ENCODE measurements at regions not wholly inside any gene's neighbourhood (a gene's known extent, or its start where the extent isn't known, plus 50 kb on each side); places are given as distances from the start of the nearest gene placed in this dataset.

- no peak for DNase-seq (ENCODE audit: low spot score)
Measured at GRCh38 chr10:130799532-130799931, 512.0 kb downstream of the TCERG1L start.

GRCh38 chr10:130800281-130800680 is 511.2 kb downstream of the TCERG1L start:
- DNase-seq (ENCODE audit: low spot score), result no peak

GRCh38 chr10:130801276-130801675 is 510.2 kb downstream of the TCERG1L start:
- no peak for DNase-seq (ENCODE audit: low spot score)

- DNase-seq (ENCODE audit: low spot score), result no peak
Measured at GRCh38 chr10:130801784-130802183, 509.7 kb downstream of the TCERG1L start.

- no peak for DNase-seq (ENCODE audit: low spot score)
Measured at GRCh38 chr10:130802301-130802700, 509.2 kb downstream of the TCERG1L start.

GRCh38 chr10:130804281-130804680 is 507.2 kb downstream of the TCERG1L start:
- DNase-seq (ENCODE audit: low spot score), result no peak

GRCh38 chr10:130804778-130805634 is 506.5 kb downstream of the TCERG1L start:
- no peak for DNase-seq (ENCODE audit: low spot score)

- DNase-seq (ENCODE audit: low spot score), result no peak
Measured at GRCh38 chr10:130805635-130806030, 505.9 kb downstream of the TCERG1L start.

- no peak for DNase-seq (ENCODE audit: low spot score)
Measured at GRCh38 chr10:130806426-130806825, 505.1 kb downstream of the TCERG1L start.

- no peak for DNase-seq (ENCODE audit: low spot score)
Measured at GRCh38 chr10:130807096-130807495, 504.4 kb downstream of the TCERG1L start.

GRCh38 chr10:130807721-130808120 is 503.8 kb downstream of the TCERG1L start:
- DNase-seq (ENCODE audit: low spot score), result no peak

GRCh38 chr10:130808243-130808642 is 503.3 kb downstream of the TCERG1L start:
- DNase-seq (ENCODE audit: low spot score), result no peak

- DNase-seq (ENCODE audit: low spot score), result no peak
Measured at GRCh38 chr10:130808686-130809085, 502.8 kb downstream of the TCERG1L start.

- no peak for DNase-seq (ENCODE audit: low spot score)
Measured at GRCh38 chr10:130809181-130809580, 502.3 kb downstream of the TCERG1L start.

GRCh38 chr10:130809761-130810515 is 501.6 kb downstream of the TCERG1L start:
- no peak for DNase-seq (ENCODE audit: low spot score)

GRCh38 chr10:130810856-130811255 is 500.7 kb downstream of the TCERG1L start:
- DNase-seq (ENCODE audit: low spot score), result no peak

- DNase-seq (ENCODE audit: low spot score), result no peak
Measured at GRCh38 chr10:130812381-130813148, 499.0 kb downstream of the TCERG1L start.

- DNase-seq (ENCODE audit: low spot score), result no peak
Measured at GRCh38 chr10:130814610-130815009, 496.9 kb downstream of the TCERG1L start.

- DNase-seq (ENCODE audit: low spot score), result no peak
Measured at GRCh38 chr10:130816116-130816901, 495.2 kb downstream of the TCERG1L start.

- no peak for DNase-seq (ENCODE audit: low spot score)
Measured at GRCh38 chr10:130817046-130817624, 494.4 kb downstream of the TCERG1L start.

GRCh38 chr10:130817674-130818073 is 493.8 kb downstream of the TCERG1L start:
- DNase-seq (ENCODE audit: low spot score), result no peak

Measured in LoVo (cell line).